MM.1S (cell line): ENCODE measurements at regions not wholly inside any gene's neighbourhood (a gene's known extent, or its start where the extent isn't known, plus 50 kb on each side); places are given as distances from the start of the nearest gene placed in this dataset.

Experiments used
- DNase-seq: peaks from one replicate; pipeline ENCODE4 v3.0.0-alpha.2; 2015
- H2AFZ ChIP-seq: fragments of 300-600 bp; sonication (generic); 2 replicates; pipeline ENCODE4 v1.6.0; 2016; ENCODE audit warnings: antibody characterized with exemption, low read length
- H3F3A ChIP-seq: fragments of 300-600 bp; sonication (generic); 2 replicates; pipeline ENCODE4 v1.6.1; 2016; ENCODE audit warnings: mild to moderate bottlenecking, antibody characterized with exemption, low read length, moderate library complexity, mixed read lengths; ENCODE audit not compliant: insufficient read depth
- H3K27ac ChIP-seq: fragments of 300-600 bp; sonication (generic); 2 replicates; pipeline ENCODE4 v1.5.1; 2016; ENCODE audit warnings: mild to moderate bottlenecking, low read length
- H3K27me3 ChIP-seq: fragments of 300-600 bp; sonication (generic); replicated peaks from 2 replicates; pipeline ENCODE4 v1.6.0; 2016; ENCODE audit warnings: low read length; ENCODE audit not compliant: insufficient read depth
- H3K36me3 ChIP-seq: fragments of 300-600 bp; sonication (generic); replicated peaks from 2 replicates; pipeline ENCODE4 v1.6.1; 2016; ENCODE audit warnings: mild to moderate bottlenecking, low read length, mixed read lengths; ENCODE audit not compliant: insufficient read depth
- H3K4me1 ChIP-seq: fragments of 300-600 bp; sonication (generic); 2 replicates; pipeline ENCODE4 v1.6.1; 2016; ENCODE audit warnings: low read length, mixed read lengths
- H3K4me2 ChIP-seq: fragments of 300-600 bp; sonication (generic); 2 replicates; pipeline ENCODE4 v1.6.0; 2016; ENCODE audit warnings: low read depth, low read length
- H3K4me3 ChIP-seq: fragments of 300-600 bp; sonication (generic); 2 replicates; pipeline ENCODE4 v1.5.1; 2016; ENCODE audit warnings: low read length, mixed read lengths
- H3K79me2 ChIP-seq: fragments of 300-600 bp; sonication (generic); 2 replicates; pipeline ENCODE4 v1.6.1; 2016; ENCODE audit warnings: mixed run types, low read length, mixed read lengths
- H3K9ac ChIP-seq: fragments of 300-600 bp; sonication (generic); 2 replicates; pipeline ENCODE4 v1.6.1; 2016; ENCODE audit warnings: low read length, mixed read lengths
- H3K9me2 ChIP-seq: fragments of 300-600 bp; sonication (generic); replicated peaks from 2 replicates; pipeline ENCODE4 v1.6.1; 2016; ENCODE audit warnings: mild to moderate bottlenecking, low read length, mixed read lengths; ENCODE audit not compliant: insufficient read depth
- H3K9me3 ChIP-seq: fragments of 300-600 bp; sonication (generic); replicated peaks from 2 replicates; pipeline ENCODE4 v1.6.1; 2016; ENCODE audit warnings: mild to moderate bottlenecking, low read length, mixed read lengths; ENCODE audit not compliant: insufficient read depth
- H4K20me1 ChIP-seq: fragments of 300-600 bp; sonication (generic); 2 replicates; pipeline ENCODE4 v1.6.1; 2016; ENCODE audit warnings: mild to moderate bottlenecking, low read length, moderate library complexity, mixed read lengths; ENCODE audit not compliant: insufficient read depth
- CTCF ChIP-seq: fragments of 300-600 bp; sonication (generic); IDR thresholded peaks from 2 replicates; pipeline ENCODE4 v1.5.1; 2016; ENCODE audit warnings: antibody characterized with exemption, low read length, mixed read lengths
- EZH2 ChIP-seq: fragments of 300-600 bp; sonication (generic); optimal IDR thresholded peaks from 2 replicates; pipeline ENCODE3; 2017; ENCODE audit warnings: low read depth, mild to moderate bottlenecking, antibody characterized with exemption, low read length, mixed read lengths
- EZH2phosphoT487 ChIP-seq: fragments of 300-600 bp; sonication (generic); IDR thresholded peaks from 2 replicates; pipeline ENCODE4 v1.6.1; 2018; ENCODE audit warnings: antibody characterized with exemption, low read length

- TF ChIP-seq CTCF (no peak), EZH2 (no peak), EZH2phosphoT487 (no peak)
- no peak overlapping the region for H3K4me2 ChIP-seq
- no peak overlapping the region for H3K27ac ChIP-seq
- no peaks in the 10 kb centered on the region for H3K79me2 ChIP-seq
- H2AFZ ChIP-seq, result no peak overlapping the region
- no peaks in the 10 kb centered on the region for H3K27me3 ChIP-seq
- H3K4me3 ChIP-seq, result no peak overlapping the region
- DNase-seq, result peak; percentile 13
- H3F3A ChIP-seq, result no peaks in the 10 kb centered on the region
- H3K9me3 ChIP-seq, result no peaks in the 10 kb centered on the region
- H3K9ac ChIP-seq, result no peak overlapping the region
- H3K4me1 ChIP-seq, result no peaks in the 10 kb centered on the region
- H4K20me1 ChIP-seq, result no peaks in the 10 kb centered on the region
- no peaks in the 10 kb centered on the region for H3K9me2 ChIP-seq
- no peaks in the 10 kb centered on the region for H3K36me3 ChIP-seq
These were observed 354.9 kb upstream of the SEMA3C start for GRCh38 chr7:81273601-81274397.

GRCh38 chr7:81272176-81272575, 353.3 kb upstream of the SEMA3C start:
- Histone ChIP-seq H3K4me1 (no peaks in the 10 kb centered on the region), H2AFZ (no peak overlapping the region), H4K20me1 (no peaks in the 10 kb centered on the region), H3F3A (no peaks in the 10 kb centered on the region), H3K9ac (no peak overlapping the region), H3K79me2 (no peaks in the 10 kb centered on the region), H3K27me3 (no peaks in the 10 kb centered on the region), H3K9me2 (no peaks in the 10 kb centered on the region), H3K9me3 (no peaks in the 10 kb centered on the region), H3K4me3 (no peak overlapping the region), H3K4me2 (no peak overlapping the region), H3K27ac (no peak overlapping the region), H3K36me3 (no peaks in the 10 kb centered on the region)
- no peak for TF ChIP-seq EZH2phosphoT487
- TF ChIP-seq CTCF, result no peak
- DNase-seq, result no peak

GRCh38 chr7:81268551-81268950, 349.7 kb upstream of the SEMA3C start:
- TF ChIP-seq CTCF, result no peak
- no peak for TF ChIP-seq EZH2phosphoT487
- no peak for TF ChIP-seq EZH2
- no peak overlapping the region for H3K4me3 ChIP-seq
- no peak overlapping the region for H3K4me2 ChIP-seq
- no peaks in the 10 kb centered on the region for H3K36me3 ChIP-seq
- H3K27me3 ChIP-seq, result no peaks in the 10 kb centered on the region
- no peak for DNase-seq
- no peak overlapping the region for H2AFZ ChIP-seq
- no peak overlapping the region for H3K9ac ChIP-seq
- no peaks in the 10 kb centered on the region for H3K4me1 ChIP-seq
- H3K79me2 ChIP-seq, result no peaks in the 10 kb centered on the region
- H3K9me2 ChIP-seq, result no peaks in the 10 kb centered on the region
- H3K9me3 ChIP-seq, result no peaks in the 10 kb centered on the region
- no peaks in the 10 kb centered on the region for H4K20me1 ChIP-seq
- no peaks in the 10 kb centered on the region for H3F3A ChIP-seq
- H3K27ac ChIP-seq, result no peak overlapping the region
